ENCODE measurements at regions not wholly inside any gene's neighbourhood (a gene's known extent, or its start where the extent isn't known, plus 50 kb on each side); places are given as distances from the start of the nearest gene placed in this dataset.

DNA sequence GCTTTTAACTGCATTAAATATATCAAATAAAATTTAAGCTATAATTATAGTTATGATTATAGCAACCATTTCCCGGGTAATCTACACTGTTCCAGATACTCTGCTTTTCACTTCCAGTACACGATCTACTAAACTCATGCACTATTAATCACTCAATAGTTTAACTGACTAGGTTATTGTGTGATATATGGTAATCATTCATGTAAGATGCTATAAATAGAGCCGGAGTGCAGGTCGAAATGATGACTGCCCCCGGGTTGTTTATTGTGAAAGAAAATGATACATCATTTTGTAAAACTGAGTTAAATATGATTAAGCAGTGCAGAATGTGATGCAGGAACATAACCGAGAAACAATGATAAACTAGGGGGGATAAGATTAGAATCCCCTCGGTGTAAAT lies 434.6 kb upstream of the DSEL start:
- Histone ChIP-seq H3K27me3 (replicated peaks; ENCODE audit: insufficient read depth) (no peaks in the 10 kb centered on the region), H3K27ac (no peak overlapping the region), H3K36me3 (no peaks in the 10 kb centered on the region), H3K4me3 (no peak overlapping the region), H3K9me3 (no peaks in the 10 kb centered on the region), H3K4me1 (replicated peaks) (no peaks in the 10 kb centered on the region)
- WGBS = 84% methylated on average over 7 of the region's 7 CpGs
- TF ChIP-seq POLR2A (IDR thresholded peaks at IDR 0.05) (no peak), CTCF (IDR thresholded peaks at IDR 0.05) (no peak), POLR2AphosphoS5 (IDR thresholded peaks at IDR 0.05) (no peak)
- DNase-seq (ENCODE audit: low spot score) = no peak
- intact Hi-C loops (cut with DNase I) = no loop called here

- no peaks in the 10 kb centered on the region for H3K9me3 ChIP-seq
- no peak for DNase-seq (ENCODE audit: low spot score)
- no peak for TF ChIP-seq POLR2AphosphoS5 (IDR thresholded peaks at IDR 0.05)
- no peak for TF ChIP-seq POLR2A (IDR thresholded peaks at IDR 0.05)
- TF ChIP-seq CTCF (IDR thresholded peaks at IDR 0.05) = no peak
- no peak overlapping the region for H3K27ac ChIP-seq
- intact Hi-C loops (cut with DNase I) = no loop called here
- no peaks in the 10 kb centered on the region for H3K4me1 ChIP-seq (replicated peaks)
- H3K4me3 ChIP-seq = no peak overlapping the region
- no peaks in the 10 kb centered on the region for H3K36me3 ChIP-seq
- 70% methylated on average over 3 of the region's 3 CpGs for WGBS
- H3K27me3 ChIP-seq (replicated peaks; ENCODE audit: insufficient read depth) = no peaks in the 10 kb centered on the region
These were observed 422.1 kb upstream of the DSEL start for GRCh38 chr18:67938660-67939059.

- no peaks in the 10 kb centered on the region for H3K4me1 ChIP-seq (replicated peaks)
- TF ChIP-seq CTCF (IDR thresholded peaks at IDR 0.05) (no peak), POLR2A (IDR thresholded peaks at IDR 0.05) (no peak)
- H3K4me3 ChIP-seq = no peak overlapping the region
- no peaks in the 10 kb centered on the region for H3K27me3 ChIP-seq (replicated peaks; ENCODE audit: insufficient read depth)
- H3K36me3 ChIP-seq = no peaks in the 10 kb centered on the region
- intact Hi-C loops (cut with DNase I) = no loop called here
- 91% methylated on average over 3 of the region's 3 CpGs for WGBS
- no peak for DNase-seq (ENCODE audit: low spot score)
- no peak overlapping the region for H3K27ac ChIP-seq
- no peaks in the 10 kb centered on the region for H3K9me3 ChIP-seq
These were observed 419.1 kb upstream of the DSEL start for GRCh38 chr18:67935638-67936037.

DNA sequence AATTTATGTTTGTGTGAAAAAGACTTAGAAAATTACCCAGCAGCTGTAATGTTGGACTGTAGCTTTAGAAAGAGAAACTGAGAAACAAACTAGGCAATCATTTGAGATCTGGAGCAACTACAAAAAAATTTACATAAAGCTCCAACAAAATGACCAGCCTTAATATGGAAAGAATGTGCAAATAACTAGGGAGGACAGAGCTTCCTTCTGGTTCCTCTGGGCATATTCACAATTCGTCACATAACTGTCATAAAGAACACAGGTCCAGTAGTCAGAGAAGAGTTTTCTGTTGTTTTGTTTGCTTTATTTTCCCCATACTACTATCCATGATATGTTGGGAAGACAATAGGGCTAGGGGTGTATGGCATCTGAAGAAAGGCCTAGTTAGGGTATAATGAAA lies 416.8 kb upstream of the DSEL start:
- TF ChIP-seq POLR2A (IDR thresholded peaks at IDR 0.05) (no peak), POLR2AphosphoS5 (IDR thresholded peaks at IDR 0.05) (no peak), CTCF (IDR thresholded peaks at IDR 0.05) (no peak)
- Histone ChIP-seq H3K27me3 (replicated peaks; ENCODE audit: insufficient read depth) (no peaks in the 10 kb centered on the region), H3K36me3 (no peaks in the 10 kb centered on the region), H3K4me1 (replicated peaks) (no peaks in the 10 kb centered on the region), H3K9me3 (no peaks in the 10 kb centered on the region), H3K4me3 (no peak overlapping the region), H3K27ac (no peak overlapping the region)
- 86% methylated on average over 1 of the region's 1 CpG for WGBS
- intact Hi-C loops (cut with DNase I) = no loop called here
- no peak for DNase-seq (ENCODE audit: low spot score)

GRCh38 chr18:67932271-67932670 lies 415.8 kb upstream of the DSEL start:
- TF ChIP-seq CTCF (IDR thresholded peaks at IDR 0.05) (no peak), POLR2A (IDR thresholded peaks at IDR 0.05) (no peak), POLR2AphosphoS5 (IDR thresholded peaks at IDR 0.05) (no peak)
- 28% methylated on average over 2 of the region's 2 CpGs for WGBS
- H3K36me3 ChIP-seq = no peaks in the 10 kb centered on the region
- no peaks in the 10 kb centered on the region for H3K27me3 ChIP-seq (replicated peaks; ENCODE audit: insufficient read depth)
- intact Hi-C loops (cut with DNase I) = no loop called here
- H3K4me3 ChIP-seq = no peak overlapping the region
- no peaks in the 10 kb centered on the region for H3K9me3 ChIP-seq
- H3K4me1 ChIP-seq (replicated peaks) = no peaks in the 10 kb centered on the region
- H3K27ac ChIP-seq = no peak overlapping the region
- no peak for DNase-seq (ENCODE audit: low spot score)
